ENCODE measurements at regions not wholly inside any gene's neighbourhood (a gene's known extent, or its start where the extent isn't known, plus 50 kb on each side); places are given as distances from the start of the nearest gene placed in this dataset.

GRCh38 chr21:16777041-16777720, 735.7 kb upstream of the CXADR start:
- Mint-ChIP-seq H3K4me3 (ENCODE audit: unreplicated experiment) (no peak overlapping the region), H3K9me3 (ENCODE audit: unreplicated experiment) (no peaks in the 10 kb centered on the region), H3K36me3 (ENCODE audit: insufficient read depth, unreplicated experiment) (no peaks in the 10 kb centered on the region), H3K27ac (ENCODE audit: unreplicated experiment) (no peak overlapping the region), H3K4me1 (ENCODE audit: low read depth, unreplicated experiment) (no peaks in the 10 kb centered on the region), H3K27me3 (ENCODE audit: insufficient read depth, unreplicated experiment) (peaks cover 12% of the 10 kb centered on the region)
- H3K27me3 ChIP-seq (replicated peaks; ENCODE audit: control insufficient read depth, insufficient read depth, low read length): no peaks in the 10 kb centered on the region
- intact Hi-C loops (cut with micrococcal nuclease; ENCODE audit: unreplicated experiment): no loop called here
- CTCF ChIA-PET: no interaction called here
- H3K9me3 ChIP-seq: no peaks in the 10 kb centered on the region
- no TSS peak for BruUV-seq (replicated peaks)
- H3K4me1 ChIP-seq: no peaks in the 10 kb centered on the region
- no peak for DNase-seq
- no peaks in the 10 kb centered on the region for H3K36me3 ChIP-seq (ENCODE audit: control insufficient read depth, insufficient read depth, low read length)
- TF ChIP-seq CTCF (IDR thresholded peaks at IDR 0.05; ENCODE audit: insufficient read depth in 1 of 2, low read depth in 1 of 2, low read length in 1 of 2, severe bottlenecking in 1 of 2, unreplicated experiment in 1 of 2): no peak
- POLR2A ChIA-PET: no interaction called here
- H3K4me3 ChIP-seq (ENCODE audit: low read depth, low read length): no peak overlapping the region

- intact Hi-C loops (cut with micrococcal nuclease; ENCODE audit: unreplicated experiment): no loop called here
These were observed 724.3 kb upstream of the CXADR start for GRCh38 chr21:16788584-16788983.

GRCh38 chr21:16789636-16790035, 723.2 kb upstream of the CXADR start:
- intact Hi-C loops (cut with micrococcal nuclease; ENCODE audit: unreplicated experiment): no loop called here
- H3K4me3 ChIP-seq (ENCODE audit: low read depth, low read length): no peak overlapping the region
- no peaks in the 10 kb centered on the region for H3K27me3 Mint-ChIP-seq (ENCODE audit: insufficient read depth, unreplicated experiment)
- no peak overlapping the region for H3K4me3 Mint-ChIP-seq (ENCODE audit: unreplicated experiment)
- no peak for DNase-seq
- H3K27ac Mint-ChIP-seq (ENCODE audit: unreplicated experiment): no peak overlapping the region
- H3K4me1 ChIP-seq: no peaks in the 10 kb centered on the region
- no peaks in the 10 kb centered on the region for H3K27me3 ChIP-seq (replicated peaks; ENCODE audit: control insufficient read depth, insufficient read depth, low read length)
- no peaks in the 10 kb centered on the region for H3K36me3 ChIP-seq (ENCODE audit: control insufficient read depth, insufficient read depth, low read length)
- BruUV-seq (replicated peaks): no TSS peak
- no peaks in the 10 kb centered on the region for H3K36me3 Mint-ChIP-seq (ENCODE audit: insufficient read depth, unreplicated experiment)
- CTCF ChIA-PET: no interaction called here
- POLR2A ChIA-PET: no interaction called here
- H3K4me1 Mint-ChIP-seq (ENCODE audit: low read depth, unreplicated experiment): no peaks in the 10 kb centered on the region
- no peaks in the 10 kb centered on the region for H3K9me3 ChIP-seq
- H3K9me3 Mint-ChIP-seq (ENCODE audit: unreplicated experiment): no peaks in the 10 kb centered on the region
- no peak for TF ChIP-seq CTCF (IDR thresholded peaks at IDR 0.05; ENCODE audit: insufficient read depth in 1 of 2, low read depth in 1 of 2, low read length in 1 of 2, severe bottlenecking in 1 of 2, unreplicated experiment in 1 of 2)

More at GRCh38 chr21:16788584-16788983, 724.3 kb upstream of the CXADR start:
- no peak overlapping the region for H3K4me3 Mint-ChIP-seq (ENCODE audit: unreplicated experiment)
- H3K36me3 Mint-ChIP-seq (ENCODE audit: insufficient read depth, unreplicated experiment): no peaks in the 10 kb centered on the region
- CTCF ChIA-PET: no interaction called here
- Histone ChIP-seq H3K27me3 (replicated peaks; ENCODE audit: control insufficient read depth, insufficient read depth, low read length) (no peaks in the 10 kb centered on the region), H3K36me3 (ENCODE audit: control insufficient read depth, insufficient read depth, low read length) (no peaks in the 10 kb centered on the region), H3K9me3 (no peaks in the 10 kb centered on the region), H3K4me1 (no peaks in the 10 kb centered on the region), H3K4me3 (ENCODE audit: low read depth, low read length) (no peak overlapping the region)
- no peak for TF ChIP-seq CTCF (IDR thresholded peaks at IDR 0.05; ENCODE audit: insufficient read depth in 1 of 2, low read depth in 1 of 2, low read length in 1 of 2, severe bottlenecking in 1 of 2, unreplicated experiment in 1 of 2)
- DNase-seq: no peak
- POLR2A ChIA-PET: no interaction called here
- no TSS peak for BruUV-seq (replicated peaks)
- no peaks in the 10 kb centered on the region for H3K4me1 Mint-ChIP-seq (ENCODE audit: low read depth, unreplicated experiment)
- no peaks in the 10 kb centered on the region for H3K27me3 Mint-ChIP-seq (ENCODE audit: insufficient read depth, unreplicated experiment)
- H3K9me3 Mint-ChIP-seq (ENCODE audit: unreplicated experiment): no peaks in the 10 kb centered on the region
- H3K27ac Mint-ChIP-seq (ENCODE audit: unreplicated experiment): no peak overlapping the region
